Naive thymus-derived CD4-positive, alpha-beta T cell (primary cell): ENCODE measurements at regions not wholly inside any gene's neighbourhood (a gene's known extent, or its start where the extent isn't known, plus 50 kb on each side); places are given as distances from the start of the nearest gene placed in this dataset.

ENCODE experiments used
- ATAC-seq: fragments of 150-1000 bp; cut with Tn5 transposase; 2 replicates; pipeline ENCODE4 v1.10.0; 2021; ENCODE audit warnings: mild to moderate bottlenecking, moderate library complexity
- CTCF ChIA-PET: fragments of 350-600 bp; sonication (Branson Sonifier 250); formaldehyde crosslinking; loops from one replicate; lab custom pipeline; 2021; ENCODE audit warnings: antibody characterized with exemption; lab: Charles Lee
- POLR2A ChIA-PET: fragments of 350-600 bp; sonication (Branson Sonifier 250); formaldehyde crosslinking; loops from one replicate; lab custom pipeline; 2021; ENCODE audit warnings: antibody characterized with exemption, inconsistent platforms; lab: Charles Lee
- DNase-seq, 9 donors: peaks; one replicate each; pipeline versions ENCODE4 v3.0.0 to v3.0.0-alpha.2; 2020 to 2022; ENCODE audit warnings: mixed read lengths in 1 of 9
- H3K27ac ChIP-seq: one replicate; pipeline ENCODE4 v1.7.0; 2013; ENCODE audit warnings: mild to moderate bottlenecking, low read depth, low read length, moderate library complexity
- H3K27me3 ChIP-seq, 2 donors: one replicate each; pipeline ENCODE4 v1.7.0; 2013; ENCODE audit warnings: low read length in 2 of 2, mild to moderate bottlenecking in 2 of 2, moderate library complexity in 2 of 2; ENCODE audit not compliant: control insufficient read depth in 2 of 2, insufficient read depth in 2 of 2
- H3K36me3 ChIP-seq, 3 experiments: 1 replicate in 2 of 3; 2 replicates in 1 of 3; pipeline ENCODE4 v1.7.0; 2013; ENCODE audit warnings: low read length in 3 of 3, mild to moderate bottlenecking in 3 of 3, moderate library complexity in 1 of 3; ENCODE audit not compliant: insufficient read depth in 3 of 3, control insufficient read depth in 2 of 3
- H3K4me1 ChIP-seq, 2 donors: one replicate each; pipeline ENCODE4 v1.7.0; 2013; ENCODE audit warnings: low read length in 2 of 2, mild to moderate bottlenecking in 2 of 2, moderate library complexity in 1 of 2; ENCODE audit not compliant: control insufficient read depth in 2 of 2, insufficient read depth in 2 of 2
- H3K4me3 ChIP-seq: 2 replicates; pipeline ENCODE4 v1.7.0; 2013; ENCODE audit warnings: mild to moderate bottlenecking, low read length
- H3K9me3 ChIP-seq, 3 experiments: 1 replicate in 2 of 3; 2 replicates in 1 of 3; pipeline ENCODE4 v1.7.0; 2013; ENCODE audit warnings: low read length in 3 of 3; ENCODE audit not compliant: control insufficient read depth in 2 of 3
- H3K27ac Mint-ChIP-seq, 9 donors: one replicate each; pipeline ENCODE4 v1.8.0; 2020 to 2022; ENCODE audit warnings: mixed read lengths in 9 of 9, mild to moderate bottlenecking in 8 of 9, moderate library complexity in 5 of 9, inconsistent platforms in 2 of 9
- H3K27me3 Mint-ChIP-seq, 5 donors: one replicate each; pipeline ENCODE4 v1.8.0; 2021 to 2022; ENCODE audit warnings: mixed read lengths in 5 of 5, mild to moderate bottlenecking in 1 of 5
- H3K36me3 Mint-ChIP-seq, 5 donors: one replicate each; pipeline ENCODE4 v1.8.0; 2020 to 2022; ENCODE audit warnings: mixed read lengths in 5 of 5, mild to moderate bottlenecking in 3 of 5, inconsistent platforms in 1 of 5
- H3K4me1 Mint-ChIP-seq, 7 donors: one replicate each; pipeline ENCODE4 v1.8.0; 2020 to 2022; ENCODE audit warnings: mixed read lengths in 7 of 7, mild to moderate bottlenecking in 3 of 7, inconsistent platforms in 1 of 7
- H3K4me3 Mint-ChIP-seq, 10 donors: one replicate each; pipeline ENCODE4 v1.8.0; 2020 to 2022; ENCODE audit warnings: mild to moderate bottlenecking in 10 of 10, mixed read lengths in 10 of 10, moderate library complexity in 6 of 10, inconsistent platforms in 2 of 10
- H3K9me3 Mint-ChIP-seq, 11 donors: one replicate each; pipeline ENCODE4 v1.8.0; 2020 to 2022; ENCODE audit warnings: mixed read lengths in 11 of 11, mild to moderate bottlenecking in 4 of 11, inconsistent platforms in 1 of 11, moderate library complexity in 1 of 11
- intact Hi-C, 2 donors: fragments of 100-400 bp; cut with micrococcal nuclease; formaldehyde crosslinking; loops; one replicate each; pipeline ENCODE4 v1.15.1; 2023

- Histone ChIP-seq H3K4me3 (no peak overlapping the region), H3K27me3 (no peaks in the 10 kb centered on the region), H3K27ac (no peak overlapping the region), H3K4me1 (peaks cover 0 to 9% of the 10 kb centered on the region in 2 donors), H3K36me3 (no peaks in the 10 kb centered on the region), H3K9me3 (no peaks in the 10 kb centered on the region)
- H3K9me3 Mint-ChIP-seq = no peaks in the 10 kb centered on the region
- POLR2A ChIA-PET = no interaction called here
- no peak for DNase-seq
- H3K4me1 Mint-ChIP-seq = peaks cover 6 to 17% (median 8%) of the 10 kb centered on the region in 7 donors
- H3K36me3 Mint-ChIP-seq = no peaks in the 10 kb centered on the region
- peak overlapping the region in 4 of 9 donors; percentile 4 to 74 (median 38) for H3K27ac Mint-ChIP-seq
- ATAC-seq = no peak
- H3K4me3 Mint-ChIP-seq = peak overlapping the region in 2 of 10 donors; percentile 3 to 33
- H3K27me3 Mint-ChIP-seq = peaks cover 0 to 27% (median 0%) of the 10 kb centered on the region in 5 donors
- intact Hi-C loops = no loop called here
- CTCF ChIA-PET = interaction anchor here (0.6 to 0.7 kb wide), 4 partner anchors 35 to 1565 kb away, joined by 3 to 4 read pairs (median 3); no protein-coding TSS in a partner anchor
Measured at GRCh38 chr5:39580702-39581453, 156.1 kb upstream of the DAB2 start.

- Histone ChIP-seq H3K4me3 (no peak overlapping the region), H3K27me3 (no peaks in the 10 kb centered on the region), H3K9me3 (no peaks in the 10 kb centered on the region), H3K27ac (no peak overlapping the region), H3K36me3 (no peaks in the 10 kb centered on the region), H3K4me1 (peaks cover 0 to 9% of the 10 kb centered on the region in 2 donors)
- Mint-ChIP-seq H3K4me1 (peaks cover 6 to 17% (median 8%) of the 10 kb centered on the region in 7 donors), H3K4me3 (no peak overlapping the region), H3K27me3 (peaks cover 0 to 17% (median 0%) of the 10 kb centered on the region in 5 donors), H3K27ac (peak overlapping the region in 1 of 9 donors; percentile 6), H3K9me3 (no peaks in the 10 kb centered on the region), H3K36me3 (no peaks in the 10 kb centered on the region)
- no peak for ATAC-seq
- ChIA-PET CTCF (interaction anchor here (0.6 to 1.6 kb wide), 5 partner anchors 8 to 1156 kb away, joined by 3 to 6 read pairs (median 3); no protein-coding TSS in a partner anchor), POLR2A (no interaction called here)
- intact Hi-C loops = loop anchor here (1.0 to 10.0 kb wide), 8 partner anchors 135 to 1300 kb away; partner anchors contain the start of gene TTC33 (in 1 of the 2)
- DNase-seq = no peak
Measured at GRCh38 chr5:39579750-39580149, 155.0 kb upstream of the DAB2 start.

GRCh38 chr5:39578887-39579497 is 154.2 kb upstream of the DAB2 start:
- no peak overlapping the region for H3K4me3 ChIP-seq
- peaks cover 6 to 17% (median 8%) of the 10 kb centered on the region in 7 donors for H3K4me1 Mint-ChIP-seq
- CTCF ChIA-PET = interaction anchor here (0.6 to 1.6 kb wide), 5 partner anchors 9 to 1157 kb away, joined by 3 to 6 read pairs (median 3); no protein-coding TSS in a partner anchor
- H3K4me3 Mint-ChIP-seq = no peak overlapping the region
- intact Hi-C loops = loop anchor here (1.0 to 10.0 kb wide), 8 partner anchors 136 to 1300 kb away; partner anchors contain the start of gene TTC33 (in 1 of the 2)
- POLR2A ChIA-PET = interaction anchor here (0.6 kb wide), 1 partner anchor 10 kb away, joined by 4 read pairs; no protein-coding TSS in a partner anchor
- no peak overlapping the region for H3K27ac Mint-ChIP-seq
- H3K27me3 ChIP-seq = no peaks in the 10 kb centered on the region
- no peaks in the 10 kb centered on the region for H3K36me3 Mint-ChIP-seq
- no peak overlapping the region for H3K27ac ChIP-seq
- no peaks in the 10 kb centered on the region for H3K9me3 ChIP-seq
- peaks cover 0 to 9% of the 10 kb centered on the region in 2 donors for H3K4me1 ChIP-seq
- no peaks in the 10 kb centered on the region for H3K36me3 ChIP-seq
- H3K27me3 Mint-ChIP-seq = peaks cover 0 to 23% (median 0%) of the 10 kb centered on the region in 5 donors
- no peaks in the 10 kb centered on the region for H3K9me3 Mint-ChIP-seq
- DNase-seq = peak in 6 of 9 donors; percentile 2 to 31 (median 18)
- no peak for ATAC-seq

- DNase-seq = no peak
- Histone ChIP-seq H3K27ac (no peak overlapping the region), H3K4me3 (no peak overlapping the region), H3K27me3 (no peaks in the 10 kb centered on the region), H3K9me3 (no peaks in the 10 kb centered on the region), H3K4me1 (peaks cover 0 to 9% of the 10 kb centered on the region in 2 donors), H3K36me3 (no peaks in the 10 kb centered on the region)
- POLR2A ChIA-PET = interaction anchor here (0.5 kb wide), 1 partner anchor 593 kb away, joined by 3 read pairs; no protein-coding TSS in a partner anchor
- Mint-ChIP-seq H3K9me3 (no peaks in the 10 kb centered on the region), H3K36me3 (no peaks in the 10 kb centered on the region), H3K27me3 (peaks cover 0 to 21% (median 0%) of the 10 kb centered on the region in 5 donors), H3K4me1 (peaks cover 6 to 17% (median 8%) of the 10 kb centered on the region in 7 donors), H3K4me3 (no peak overlapping the region), H3K27ac (no peak overlapping the region)
- intact Hi-C loops = loop anchor here (5.0 to 10.0 kb wide), 2 partner anchors 137 to 1180 kb away; partner anchors contain the start of gene TTC33 (in 1 of the 2)
- CTCF ChIA-PET = interaction anchor here (1.0 kb wide), 1 partner anchor 1161 kb away, joined by 3 read pairs; no protein-coding TSS in a partner anchor
- no peak for ATAC-seq
Measured at GRCh38 chr5:39577529-39577928, 152.7 kb upstream of the DAB2 start.

GRCh38 chr5:39570403-39571027 is 145.7 kb upstream of the DAB2 start:
- Histone ChIP-seq H3K27ac (no peak overlapping the region), H3K27me3 (no peaks in the 10 kb centered on the region), H3K36me3 (no peaks in the 10 kb centered on the region), H3K4me3 (no peak overlapping the region), H3K4me1 (no peaks in the 10 kb centered on the region), H3K9me3 (no peaks in the 10 kb centered on the region)
- no peaks in the 10 kb centered on the region for H3K36me3 Mint-ChIP-seq
- H3K4me1 Mint-ChIP-seq = peaks cover 0 to 3% (median 0%) of the 10 kb centered on the region in 7 donors
- CTCF ChIA-PET = interaction anchor here (0.6 to 2.4 kb wide), 4 partner anchors 195 to 1292 kb away, joined by 3 to 14 read pairs (median 4); no protein-coding TSS in a partner anchor
- POLR2A ChIA-PET = no interaction called here
- no peaks in the 10 kb centered on the region for H3K9me3 Mint-ChIP-seq
- intact Hi-C loops = loop anchor here (1.0 to 10.0 kb wide), 6 partner anchors 144 to 1188 kb away; no protein-coding TSS in a partner anchor
- no peak overlapping the region for H3K27ac Mint-ChIP-seq
- DNase-seq (peak in 5 of 9 donors; percentile 8 to 31 (median 27)), ATAC-seq (peak; percentile 36)
- peaks cover 0 to 29% (median 10%) of the 10 kb centered on the region in 5 donors for H3K27me3 Mint-ChIP-seq
- H3K4me3 Mint-ChIP-seq = no peak overlapping the region

- Mint-ChIP-seq H3K4me3 (no peak overlapping the region), H3K4me1 (peaks cover 0 to 3% (median 0%) of the 10 kb centered on the region in 7 donors), H3K27me3 (peaks cover 0 to 31% (median 10%) of the 10 kb centered on the region in 5 donors), H3K9me3 (no peaks in the 10 kb centered on the region), H3K36me3 (no peaks in the 10 kb centered on the region), H3K27ac (no peak overlapping the region)
- no peak overlapping the region for H3K4me3 ChIP-seq
- no peaks in the 10 kb centered on the region for H3K4me1 ChIP-seq
- POLR2A ChIA-PET = no interaction called here
- H3K27me3 ChIP-seq = no peaks in the 10 kb centered on the region
- ATAC-seq = no peak
- no peaks in the 10 kb centered on the region for H3K9me3 ChIP-seq
- CTCF ChIA-PET = no interaction called here
- H3K27ac ChIP-seq = no peak overlapping the region
- intact Hi-C loops = loop anchor here (1.0 to 10.0 kb wide), 6 partner anchors 145 to 1187 kb away; no protein-coding TSS in a partner anchor
- DNase-seq = no peak
- H3K36me3 ChIP-seq = no peaks in the 10 kb centered on the region
Measured at GRCh38 chr5:39569857-39570256, 145.1 kb upstream of the DAB2 start.
